Fibroblast of lung (primary cell): ENCODE measurements at regions not wholly inside any gene's neighbourhood (a gene's known extent, or its start where the extent isn't known, plus 50 kb on each side); places are given as distances from the start of the nearest gene placed in this dataset.

Experiments used
- DNase-seq, 2 donors: peaks; one replicate each; pipeline versions ENCODE4 v3.0.0 to v3.0.0-alpha.2; 2010; ENCODE audit warnings: low read depth in 2 of 2
- H2AFZ ChIP-seq: 2 replicates; pipeline ENCODE4 v1.5.1; 2012; ENCODE audit warnings: low read length, control low read depth, inconsistent platforms
- H3K27ac ChIP-seq: 2 replicates; pipeline ENCODE4 v1.5.1; 2011; ENCODE audit warnings: low read length, control low read depth; ENCODE audit not compliant: insufficient read depth
- H3K27me3 ChIP-seq: 2 replicates; pipeline ENCODE4 v1.5.1; 2011; ENCODE audit warnings: mild to moderate bottlenecking, low read length; ENCODE audit not compliant: control insufficient read depth, insufficient read depth
- H3K36me3 ChIP-seq: 2 replicates; pipeline ENCODE4 v1.5.1; 2011; ENCODE audit warnings: low read length; ENCODE audit not compliant: control insufficient read depth, insufficient read depth
- H3K4me1 ChIP-seq: 2 replicates; pipeline ENCODE4 v1.5.1; 2011; ENCODE audit warnings: low read length; ENCODE audit not compliant: control insufficient read depth, insufficient read depth; ENCODE audit errors: extremely low read depth
- H3K4me2 ChIP-seq: 2 replicates; pipeline ENCODE4 v1.5.1; 2011; ENCODE audit warnings: low read length, control low read depth; ENCODE audit not compliant: insufficient read depth; ENCODE audit errors: extremely low read depth
- H3K4me3 ChIP-seq, 4 experiments: fragments of 200-600 bp in 1 of 4; sonication (generic) in 1 of 4; replicated peaks in 1 of 4; 2 replicates each; pipeline ENCODE4 v1.5.1; 2011 to 2016; ENCODE audit warnings: low read length in 4 of 4, low read depth in 3 of 4, mild to moderate bottlenecking in 3 of 4, control low read depth in 2 of 4, inconsistent platforms in 1 of 4, mixed read lengths in 1 of 4; ENCODE audit not compliant: insufficient read depth in 1 of 4; ENCODE audit errors: control extremely low read depth in 1 of 4
- H3K79me2 ChIP-seq: 2 replicates; pipeline ENCODE4 v1.5.1; 2012; ENCODE audit warnings: mild to moderate bottlenecking, low read length, inconsistent platforms; ENCODE audit not compliant: control insufficient read depth, insufficient read depth
- H3K9ac ChIP-seq: 2 replicates; pipeline ENCODE4 v1.5.1; 2011; ENCODE audit warnings: mild to moderate bottlenecking, low read length, control low read depth; ENCODE audit not compliant: insufficient read depth
- H3K9me3 ChIP-seq: 2 replicates; pipeline ENCODE4 v1.5.1; 2012; ENCODE audit warnings: low read depth, low read length; ENCODE audit not compliant: control insufficient read depth, insufficient read depth
- H4K20me1 ChIP-seq: 2 replicates; pipeline ENCODE4 v1.5.1; 2011; ENCODE audit warnings: low read length; ENCODE audit not compliant: control insufficient read depth, insufficient read depth; ENCODE audit errors: extremely low read depth
- CTCF ChIP-seq, 2 donors: IDR thresholded peaks in 1 of 2; conservative IDR thresholded peaks in 1 of 2; 1 replicate in 1 of 2; 2 replicates in 1 of 2; pipeline ENCODE4 v1.5.1; 2011 to 2012; ENCODE audit warnings: low read length in 2 of 2, control low read depth in 1 of 2, inconsistent platforms in 1 of 2, low read depth in 1 of 2, mild to moderate bottlenecking in 1 of 2
- EZH2 ChIP-seq: IDR thresholded peaks from 2 replicates; pipeline ENCODE4 v1.5.1; 2012; ENCODE audit warnings: low read length, control low read depth, mild to moderate bottlenecking; ENCODE audit errors: missing control alignments

- no peaks in the 10 kb centered on the region for H4K20me1 ChIP-seq
- no peaks in the 10 kb centered on the region for H3K9me3 ChIP-seq
- no peak overlapping the region for H3K4me2 ChIP-seq
- DNase-seq, result no peak
- H3K4me1 ChIP-seq, result no peaks in the 10 kb centered on the region
- no peak overlapping the region for H2AFZ ChIP-seq
- no peak overlapping the region for H3K9ac ChIP-seq
- no peaks in the 10 kb centered on the region for H3K27me3 ChIP-seq
- no peak overlapping the region for H3K4me3 ChIP-seq
- no peaks in the 10 kb centered on the region for H3K79me2 ChIP-seq
- H3K27ac ChIP-seq, result no peak overlapping the region
- no peaks in the 10 kb centered on the region for H3K36me3 ChIP-seq
- no peak for TF ChIP-seq CTCF (conservative IDR thresholded peaks at IDR 0.05 in 1 of 2, IDR thresholded peaks at IDR 0.05 in 1 of 2; ENCODE audit: low read depth in 1 of 2, low read length in 2 of 2)
- no peak for TF ChIP-seq EZH2
Measured at GRCh38 chr2:57614988-57615387, 431.6 kb upstream of the VRK2 start.

- H3K36me3 ChIP-seq, result no peaks in the 10 kb centered on the region
- H3K9me3 ChIP-seq, result no peaks in the 10 kb centered on the region
- no peaks in the 10 kb centered on the region for H3K4me1 ChIP-seq
- no peak for TF ChIP-seq EZH2
- H3K4me2 ChIP-seq, result no peak overlapping the region
- H2AFZ ChIP-seq, result no peak overlapping the region
- H4K20me1 ChIP-seq, result no peaks in the 10 kb centered on the region
- H3K4me3 ChIP-seq, result no peak overlapping the region
- no peaks in the 10 kb centered on the region for H3K79me2 ChIP-seq
- DNase-seq, result no peak
- H3K27ac ChIP-seq, result no peak overlapping the region
- no peaks in the 10 kb centered on the region for H3K27me3 ChIP-seq
- no peak overlapping the region for H3K9ac ChIP-seq
Measured at GRCh38 chr2:57615855-57616556, 430.6 kb upstream of the VRK2 start.

- TF ChIP-seq EZH2, result no peak
- TF ChIP-seq CTCF (conservative IDR thresholded peaks at IDR 0.05 in 1 of 2, IDR thresholded peaks at IDR 0.05 in 1 of 2; ENCODE audit: low read depth in 1 of 2, low read length in 2 of 2), result no peak
- Histone ChIP-seq H2AFZ (no peak overlapping the region), H3K4me2 (no peak overlapping the region), H3K9ac (no peak overlapping the region), H3K36me3 (no peaks in the 10 kb centered on the region), H3K4me1 (no peaks in the 10 kb centered on the region), H3K27me3 (no peaks in the 10 kb centered on the region), H3K79me2 (no peaks in the 10 kb centered on the region), H4K20me1 (no peaks in the 10 kb centered on the region), H3K4me3 (no peak overlapping the region), H3K9me3 (no peaks in the 10 kb centered on the region), H3K27ac (no peak overlapping the region)
- DNase-seq, result no peak
Measured at GRCh38 chr2:57617318-57617717, 429.3 kb upstream of the VRK2 start.
